ENCODE measurements at regions not wholly inside any gene's neighbourhood (a gene's known extent, or its start where the extent isn't known, plus 50 kb on each side); places are given as distances from the start of the nearest gene placed in this dataset.

- H3K9ac ChIP-seq: no peak overlapping the region
- H3K27ac ChIP-seq: no peak overlapping the region
- no peaks in the 10 kb centered on the region for H3K9me3 ChIP-seq
- H3K4me1 ChIP-seq: peaks cover 6% of the 10 kb centered on the region; the same call in 1 of the 2 replicates
- no peaks in the 10 kb centered on the region for H4K20me1 ChIP-seq
- H3K4me3 ChIP-seq: no peak overlapping the region
- H3K4me2 ChIP-seq: no peak overlapping the region
- H3K27me3 ChIP-seq: no peaks in the 10 kb centered on the region
- no peak for TF ChIP-seq Cebpa-rat (IDR thresholded peaks at IDR 0.05)
- no peaks in the 10 kb centered on the region for H3K36me3 ChIP-seq
These were observed 212.7 kb upstream of the C1QTNF7 start for GRCh38 chr4:15215109-15215508.

- Histone ChIP-seq H3K4me1 (no peaks in the 10 kb centered on the region), H3K27ac (no peak overlapping the region), H3K36me3 (no peaks in the 10 kb centered on the region), H3K9me3 (no peaks in the 10 kb centered on the region), H3K4me3 (no peak overlapping the region), H3K27me3 (no peaks in the 10 kb centered on the region), H3K9ac (no peak overlapping the region), H4K20me1 (no peaks in the 10 kb centered on the region), H3K4me2 (no peak overlapping the region)
- TF ChIP-seq Cebpa-rat (IDR thresholded peaks at IDR 0.05): no peak
These were observed 201.6 kb upstream of the C1QTNF7 start for GRCh38 chr4:15226203-15226602.

- Histone ChIP-seq H3K4me3 (no peak overlapping the region), H3K4me2 (no peak overlapping the region), H3K27me3 (no peaks in the 10 kb centered on the region), H3K27ac (no peak overlapping the region), H3K9ac (no peak overlapping the region), H3K9me3 (no peaks in the 10 kb centered on the region), H3K4me1 (peaks cover 11% of the 10 kb centered on the region), H4K20me1 (no peaks in the 10 kb centered on the region), H3K36me3 (no peaks in the 10 kb centered on the region)
- no peak for TF ChIP-seq Cebpa-rat (IDR thresholded peaks at IDR 0.05)
These were observed 196.4 kb upstream of the C1QTNF7 start for GRCh38 chr4:15231265-15232091.

GRCh38 chr4:15232366-15233263 lies 195.2 kb upstream of the C1QTNF7 start:
- Histone ChIP-seq H3K27ac (no peak overlapping the region), H3K27me3 (no peaks in the 10 kb centered on the region), H3K36me3 (no peaks in the 10 kb centered on the region), H3K9ac (no peak overlapping the region), H3K4me1 (peaks cover 11% of the 10 kb centered on the region), H4K20me1 (no peaks in the 10 kb centered on the region), H3K4me2 (peak overlapping the region; percentile 49), H3K9me3 (no peaks in the 10 kb centered on the region), H3K4me3 (no peak overlapping the region)
- TF ChIP-seq Cebpa-rat (IDR thresholded peaks at IDR 0.05): no peak

- Histone ChIP-seq H3K36me3 (no peaks in the 10 kb centered on the region), H3K9me3 (no peaks in the 10 kb centered on the region), H3K4me2 (peak overlapping the region; percentile 49), H3K27ac (no peak overlapping the region), H3K4me3 (no peak overlapping the region), H3K9ac (no peak overlapping the region), H3K4me1 (peaks cover 11% of the 10 kb centered on the region), H3K27me3 (no peaks in the 10 kb centered on the region), H4K20me1 (no peaks in the 10 kb centered on the region)
- no peak for TF ChIP-seq Cebpa-rat (IDR thresholded peaks at IDR 0.05)
These were observed 194.6 kb upstream of the C1QTNF7 start for GRCh38 chr4:15233264-15233597.

GRCh38 chr4:15233626-15234025 lies 194.2 kb upstream of the C1QTNF7 start:
- Histone ChIP-seq H3K36me3 (no peaks in the 10 kb centered on the region), H3K9me3 (no peaks in the 10 kb centered on the region), H3K4me1 (peaks cover 11% of the 10 kb centered on the region), H3K4me2 (peak overlapping the region; percentile 49), H3K27ac (no peak overlapping the region), H3K4me3 (no peak overlapping the region), H3K27me3 (no peaks in the 10 kb centered on the region), H3K9ac (no peak overlapping the region), H4K20me1 (no peaks in the 10 kb centered on the region)
- no peak for TF ChIP-seq Cebpa-rat (IDR thresholded peaks at IDR 0.05)

- Histone ChIP-seq H3K27me3 (no peaks in the 10 kb centered on the region), H3K4me3 (no peak overlapping the region), H3K27ac (no peak overlapping the region), H3K9me3 (no peaks in the 10 kb centered on the region), H3K36me3 (no peaks in the 10 kb centered on the region), H4K20me1 (no peaks in the 10 kb centered on the region), H3K4me1 (peaks cover 11% of the 10 kb centered on the region), H3K9ac (no peak overlapping the region), H3K4me2 (peak overlapping the region; percentile 49; the same call in 1 of the 2 replicates)
- TF ChIP-seq Cebpa-rat (IDR thresholded peaks at IDR 0.05): no peak
These were observed 193.5 kb upstream of the C1QTNF7 start for GRCh38 chr4:15234116-15234855.

- Histone ChIP-seq H3K27me3 (no peaks in the 10 kb centered on the region), H3K27ac (no peak overlapping the region), H4K20me1 (no peaks in the 10 kb centered on the region), H3K36me3 (no peaks in the 10 kb centered on the region), H3K9me3 (no peaks in the 10 kb centered on the region), H3K4me3 (no peak overlapping the region), H3K9ac (no peak overlapping the region), H3K4me2 (no peak overlapping the region), H3K4me1 (peaks cover 11% of the 10 kb centered on the region)
- no peak for TF ChIP-seq Cebpa-rat (IDR thresholded peaks at IDR 0.05)
These were observed 193.0 kb upstream of the C1QTNF7 start for GRCh38 chr4:15234856-15235126.

GRCh38 chr4:15235135-15235534 lies 192.7 kb upstream of the C1QTNF7 start:
- H3K9me3 ChIP-seq: no peaks in the 10 kb centered on the region
- no peak overlapping the region for H3K4me2 ChIP-seq
- no peak overlapping the region for H3K9ac ChIP-seq
- H4K20me1 ChIP-seq: no peaks in the 10 kb centered on the region
- no peaks in the 10 kb centered on the region for H3K36me3 ChIP-seq
- H3K27me3 ChIP-seq: no peaks in the 10 kb centered on the region
- no peak for TF ChIP-seq Cebpa-rat (IDR thresholded peaks at IDR 0.05)
- no peak overlapping the region for H3K27ac ChIP-seq
- no peak overlapping the region for H3K4me3 ChIP-seq
- H3K4me1 ChIP-seq: peaks cover 11% of the 10 kb centered on the region
